NCI-H82 treated with DMSO at 0.1 percent for 48 hours (cell line): ENCODE measurements at regions not wholly inside any gene's neighbourhood (a gene's known extent, or its start where the extent isn't known, plus 50 kb on each side); places are given as distances from the start of the nearest gene placed in this dataset.
"Not testable (repeated sequence)": the region's sequence is repeated elsewhere in the genome, so short reads cannot be mapped to it uniquely, and the experiment has no call there.

Experiments
- DNase-seq: peaks from one replicate; lab custom pipeline; 2025; ENCODE audit not compliant: unreplicated experiment; lab: John Stamatoyannopoulos, UW

- no peak for DNase-seq
Measured at GRCh38 chr13:83150616-83151307, 731.5 kb downstream of the SLITRK1 start.

GRCh38 chr13:83136660-83137059, 745.6 kb downstream of the SLITRK1 start:
- DNase-seq = no peak

- DNase-seq = no peak
Measured at GRCh38 chr13:83125791-83126190, 756.5 kb downstream of the SLITRK1 start.

GRCh38 chr13:83121896-83122295, 760.4 kb downstream of the SLITRK1 start:
- DNase-seq = no peak

GRCh38 chr13:83117046-83117445, 765.2 kb downstream of the SLITRK1 start:
- no peak for DNase-seq

- not testable (repeated sequence) for DNase-seq
Measured at GRCh38 chr13:83101574-83102247, 780.6 kb downstream of the SLITRK1 start.

- DNase-seq = no peak
Measured at GRCh38 chr13:83100237-83100636, 782.0 kb downstream of the SLITRK1 start.

GRCh38 chr13:83088858-83089257, 793.4 kb downstream of the SLITRK1 start:
- no peak for DNase-seq

GRCh38 chr13:83086948-83087347, 795.3 kb downstream of the SLITRK1 start:
- no peak for DNase-seq

- DNase-seq = no peak
Measured at GRCh38 chr13:83086088-83086487, 796.2 kb downstream of the SLITRK1 start.

GRCh38 chr13:83085186-83085900, 796.9 kb downstream of the SLITRK1 start:
- no peak for DNase-seq

- DNase-seq = no peak
Measured at GRCh38 chr13:83077499-83077898, 804.8 kb downstream of the SLITRK1 start.

GRCh38 chr13:83073930-83074329, 808.3 kb downstream of the SLITRK1 start:
- not testable (repeated sequence) for DNase-seq

- no peak for DNase-seq
Measured at GRCh38 chr13:83065108-83065507, 817.2 kb downstream of the SLITRK1 start.

GRCh38 chr13:83057119-83057518, 825.2 kb downstream of the SLITRK1 start:
- peak; percentile 40 for DNase-seq

- no peak for DNase-seq
Measured at GRCh38 chr13:83056269-83056668, 826.0 kb downstream of the SLITRK1 start.

- DNase-seq = no peak
Measured at GRCh38 chr13:83048419-83048818, 833.9 kb downstream of the SLITRK1 start.

GRCh38 chr13:83024955-83025594, 857.2 kb downstream of the SLITRK1 start:
- DNase-seq = no peak

GRCh38 chr13:83024232-83024631, 858.0 kb downstream of the SLITRK1 start:
- no peak for DNase-seq

GRCh38 chr13:83019986-83020385, 862.3 kb downstream of the SLITRK1 start:
- no peak for DNase-seq

GRCh38 chr13:83009987-83010386, 872.3 kb downstream of the SLITRK1 start:
- no peak for DNase-seq
